ENCODE measurements at regions not wholly inside any gene's neighbourhood (a gene's known extent, or its start where the extent isn't known, plus 50 kb on each side); places are given as distances from the start of the nearest gene placed in this dataset.

GRCh38 chrX:81728622-81729021 is 526.7 kb downstream of the SH3BGRL start:
- Histone ChIP-seq H2BK12ac (ENCODE audit: insufficient read length, low read depth, low read length) (no peak overlapping the region), H3K4me2 (ENCODE audit: insufficient read depth, insufficient read length, low read length) (no peak overlapping the region), H3K4me1 (ENCODE audit: insufficient read depth, low read length) (no peaks in the 10 kb centered on the region), H4K20me1 (ENCODE audit: control insufficient read depth, insufficient read depth, insufficient read length) (no peaks in the 10 kb centered on the region), H3K18ac (ENCODE audit: insufficient read length, low read depth, low read length) (no peak overlapping the region), H3K23me2 (ENCODE audit: insufficient read length, low read depth, low read length, poor library complexity, severe bottlenecking) (no peaks in the 10 kb centered on the region), H3K14ac (ENCODE audit: insufficient read depth, low read length) (no peak overlapping the region), H2BK5ac (ENCODE audit: insufficient read length, low read length) (no peak overlapping the region), H2BK20ac (ENCODE audit: low read depth, low read length, poor library complexity, severe bottlenecking) (no peak overlapping the region), H3T11ph (ENCODE audit: low read length) (no peak overlapping the region), H3K9me3 (ENCODE audit: control insufficient read depth, low read depth, low read length) (peaks cover 53% of the 10 kb centered on the region), H4K91ac (ENCODE audit: insufficient read length, low read depth, low read length) (no peak overlapping the region), H3K4ac (ENCODE audit: low read depth, low read length) (no peak overlapping the region), H3K56ac (ENCODE audit: insufficient read length, low read depth, low read length) (no peak overlapping the region), H3K27me3 (ENCODE audit: insufficient read depth, low read length) (no peaks in the 10 kb centered on the region), H3K79me1 (ENCODE audit: insufficient read depth, low read depth, low read length, poor library complexity, severe bottlenecking) (no peaks in the 10 kb centered on the region), H2BK120ac (ENCODE audit: low read depth, low read length, poor library complexity, severe bottlenecking) (no peak overlapping the region), H2AFZ (ENCODE audit: low read length) (no peak overlapping the region), H3K23ac (ENCODE audit: insufficient read length, low read depth, low read length) (no peak overlapping the region), H2BK15ac (ENCODE audit: low read depth, low read length) (no peak overlapping the region), H3K27ac (ENCODE audit: insufficient read length, low read depth, low read length) (no peak overlapping the region), H3K79me2 (ENCODE audit: insufficient read depth, low read length) (no peaks in the 10 kb centered on the region), H4K8ac (replicated peaks; ENCODE audit: insufficient read length, low read depth, low read length) (no peak overlapping the region), H2AK5ac (ENCODE audit: insufficient read length, low read length) (no peak overlapping the region), H4K5ac (ENCODE audit: insufficient read length, low read depth, low read length) (no peak overlapping the region), H3K9ac (ENCODE audit: extremely low read depth, insufficient read length, low read length) (no peak overlapping the region)
- no CpG with 5 or more reads among the region's 2 CpGs for WGBS (ENCODE audit: extremely low coverage, insufficient read length, low lambda C conversion rate)
- DNase-seq = no peak
- no peak overlapping the region for H3K27ac Mint-ChIP-seq
- no peak for TF ChIP-seq CTCF (conservative IDR thresholded peaks at IDR 0.05)
- no peaks in the 10 kb centered on the region; the same call in 1 of the 2 replicates for H3K27me3 Mint-ChIP-seq (ENCODE audit: low read depth)
- H3K9me3 Mint-ChIP-seq = peaks cover 94 to 97% of the 10 kb centered on the region in 2 experiments
- no peak overlapping the region for H3K4me3 Mint-ChIP-seq
- peaks cover 6 to 43% (median 10%) of the 10 kb centered on the region in 3 experiments; a peak in 6 of 7 replicates for H3K36me3 Mint-ChIP-seq (ENCODE audit: insufficient read depth in 1 of 3, low read depth in 3 of 3)
- H3K4me1 Mint-ChIP-seq = no peaks in the 10 kb centered on the region

Data from H9 (cell line).